ENCODE measurements at regions not wholly inside any gene's neighbourhood (a gene's known extent, or its start where the extent isn't known, plus 50 kb on each side); places are given as distances from the start of the nearest gene placed in this dataset.
A peak's percentile ranks its signal among the peaks of the same experiment; 100 is the strongest.

GRCh38 chr2:753123-753522, 75.9 kb upstream of the TMEM18 start:
- no peak for DNase-seq

GRCh38 chr2:751474-751873, 74.3 kb upstream of the TMEM18 start:
- no peak for DNase-seq

DNA sequence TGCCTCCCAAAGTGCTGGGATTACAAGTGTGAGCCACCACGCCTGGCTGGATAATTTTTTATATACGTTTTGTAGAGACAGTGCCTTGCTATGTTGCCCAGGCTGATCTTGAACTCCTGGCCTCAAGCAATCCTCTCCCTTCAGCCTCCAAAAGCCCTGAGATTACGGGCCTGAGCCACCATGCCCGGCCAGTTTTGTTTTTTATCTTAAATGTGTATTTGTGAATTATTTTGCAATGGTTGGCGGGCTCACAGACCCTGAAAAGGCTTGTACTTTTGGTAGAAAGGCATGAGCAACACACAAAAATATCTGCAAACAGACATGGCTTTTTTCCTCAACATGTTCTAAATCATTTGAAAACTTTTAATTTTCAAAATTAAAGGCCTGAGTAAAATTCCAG, 73.4 kb upstream of the TMEM18 start:
- DNase-seq = no peak

DNA sequence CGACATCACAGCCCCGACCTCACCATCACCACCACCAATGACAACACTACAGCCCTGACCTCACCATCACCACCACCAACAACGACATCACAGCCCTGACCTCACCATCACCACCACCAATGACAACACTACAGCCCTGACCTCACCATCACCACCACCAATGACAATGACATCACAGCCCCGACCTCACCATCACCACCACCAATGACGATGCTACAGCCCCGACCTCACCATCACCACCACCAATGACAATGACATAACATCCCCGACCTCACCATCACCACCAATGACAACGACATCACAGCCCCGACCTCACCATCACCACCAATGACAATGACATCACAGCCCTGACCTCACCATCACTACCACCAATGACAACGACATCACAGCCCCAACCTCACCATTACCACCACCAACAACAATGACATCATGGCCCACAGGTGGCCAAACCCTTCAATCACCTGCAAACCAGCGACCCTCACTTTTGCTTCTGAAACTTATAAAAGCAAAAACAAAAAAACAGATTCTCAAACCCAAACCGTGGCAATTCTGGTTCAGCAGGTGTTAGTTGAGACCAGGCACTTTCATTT, 70.7 kb upstream of the TMEM18 start:
- DNase-seq = no peak

DNA sequence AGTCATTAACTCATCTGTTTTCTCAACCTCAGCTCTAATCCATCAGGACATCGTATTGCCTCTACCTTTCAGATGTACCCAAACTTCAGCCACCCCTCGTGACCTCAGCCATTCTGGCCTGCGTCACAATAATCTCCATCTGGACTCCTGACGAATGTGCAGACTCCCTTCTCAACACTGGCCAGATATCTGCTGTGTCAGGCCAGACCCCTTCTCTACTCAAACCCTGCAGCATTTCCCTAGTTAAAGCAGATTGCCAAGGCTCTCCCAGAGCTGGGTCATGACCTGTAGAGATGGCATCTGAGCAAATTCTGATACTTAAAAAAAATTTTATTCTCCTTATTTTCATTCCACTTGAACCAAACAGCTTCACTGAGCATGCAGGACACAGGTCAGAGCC, 69.5 kb upstream of the TMEM18 start:
- no peak for DNase-seq

GRCh38 chr2:744088-744487, 66.9 kb upstream of the TMEM18 start:
- DNase-seq = no peak

- DNase-seq = no peak
These were observed 65.0 kb upstream of the TMEM18 start for GRCh38 chr2:742221-742620.

GRCh38 chr2:741195-741496, 63.9 kb upstream of the TMEM18 start:
- no peak for DNase-seq

- DNase-seq = peak; percentile 99
These were observed 63.4 kb upstream of the TMEM18 start for GRCh38 chr2:740322-741194.

DNA sequence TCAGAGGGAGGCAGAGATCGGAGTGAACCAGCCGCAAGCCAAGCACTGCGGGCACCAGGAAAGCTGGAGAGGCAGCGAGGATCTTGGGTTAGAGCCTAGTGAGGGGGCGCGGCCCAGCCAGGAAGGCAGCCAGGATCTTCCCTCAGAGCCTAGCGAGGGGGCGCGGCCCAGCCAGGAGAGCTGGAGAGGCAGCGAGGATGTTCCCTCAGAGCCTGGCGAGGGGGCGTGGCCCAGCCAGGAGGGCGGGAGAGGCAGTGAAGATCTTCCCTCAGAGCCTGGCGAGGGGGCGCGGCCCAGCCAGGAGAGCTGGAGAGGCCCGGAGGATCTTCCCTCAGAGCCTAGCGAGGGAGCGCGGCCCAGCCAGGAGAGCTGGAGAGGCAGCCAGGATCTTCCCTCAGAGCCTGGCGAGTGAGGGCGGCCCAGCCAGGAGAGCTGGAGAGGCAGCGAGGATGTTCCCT, 62.7 kb upstream of the TMEM18 start:
- peak; percentile 95 for DNase-seq

GRCh38 chr2:736939-737338, 59.7 kb upstream of the TMEM18 start:
- no peak for DNase-seq

- DNase-seq = no peak
These were observed 58.5 kb upstream of the TMEM18 start for GRCh38 chr2:735670-736218.

GRCh38 chr2:734496-734895, 57.3 kb upstream of the TMEM18 start:
- DNase-seq = no peak

DNA sequence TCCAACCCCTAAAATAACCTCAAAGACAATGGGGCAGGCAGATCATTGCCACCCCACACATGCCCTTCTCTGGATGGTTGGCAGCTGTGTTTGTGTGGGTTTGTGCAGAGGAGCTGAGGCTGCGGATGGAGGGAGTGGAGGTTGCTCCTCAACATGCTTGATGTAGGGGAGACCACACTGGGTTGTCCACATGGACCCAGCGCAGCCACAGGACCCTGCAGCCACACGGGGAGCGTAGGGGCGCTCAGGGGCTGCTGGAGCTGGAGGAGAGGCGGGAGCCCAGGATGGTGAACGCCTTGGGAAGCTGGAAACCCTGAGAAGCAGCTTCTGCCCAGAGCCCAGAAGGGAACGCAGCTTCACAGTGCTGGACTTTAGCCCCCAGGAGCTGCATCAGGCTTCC, 56.3 kb upstream of the TMEM18 start:
- DNase-seq = no peak

DNA sequence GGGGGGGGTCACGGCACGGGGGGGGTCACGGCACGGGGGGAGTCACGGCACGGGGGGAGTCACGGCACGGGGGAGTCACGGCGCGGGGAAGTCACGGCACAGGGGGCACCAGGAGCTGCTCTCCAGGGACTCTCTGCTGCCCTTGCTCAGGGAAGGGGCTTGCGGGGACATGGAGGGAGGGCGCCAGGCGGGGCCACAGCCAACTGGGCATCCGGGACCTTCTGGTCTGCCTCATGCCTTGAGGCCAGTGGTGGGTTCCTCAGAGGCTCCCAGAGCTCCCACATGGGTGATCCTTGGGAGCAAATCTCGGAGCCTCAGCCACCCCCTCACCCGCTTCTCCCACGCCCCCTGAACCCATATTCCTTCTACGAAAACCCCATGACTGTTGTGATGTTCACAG, 55.8 kb upstream of the TMEM18 start:
- DNase-seq = no peak

GRCh38 chr2:731711-732110, 54.5 kb upstream of the TMEM18 start:
- DNase-seq = no peak

DNA sequence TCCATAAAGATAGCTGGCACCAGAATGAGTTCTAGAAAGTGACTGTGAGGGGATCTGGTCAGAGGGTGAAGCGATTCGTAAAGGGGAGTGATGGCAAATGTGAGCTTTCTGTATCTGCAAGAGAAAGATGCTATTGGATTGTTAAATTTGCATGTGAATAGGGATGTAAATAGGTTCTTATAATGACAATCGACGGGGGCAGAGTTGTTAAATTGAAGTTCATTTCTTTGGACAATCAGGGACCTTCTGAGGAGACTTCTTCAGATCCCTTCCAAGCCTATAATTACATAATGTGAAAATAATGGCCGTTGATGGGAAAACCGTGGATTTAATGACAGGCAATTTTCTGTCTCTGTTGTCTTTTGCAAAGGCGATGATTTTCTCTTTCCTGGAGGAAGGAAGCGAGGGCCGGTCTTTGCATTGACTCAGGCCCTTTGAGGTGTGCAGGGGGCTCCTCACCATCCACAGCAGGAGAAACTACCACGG, 52.2 kb upstream of the TMEM18 start:
- no peak for DNase-seq

GRCh38 chr2:728165-728564, 51.0 kb upstream of the TMEM18 start:
- no peak for DNase-seq

DNA sequence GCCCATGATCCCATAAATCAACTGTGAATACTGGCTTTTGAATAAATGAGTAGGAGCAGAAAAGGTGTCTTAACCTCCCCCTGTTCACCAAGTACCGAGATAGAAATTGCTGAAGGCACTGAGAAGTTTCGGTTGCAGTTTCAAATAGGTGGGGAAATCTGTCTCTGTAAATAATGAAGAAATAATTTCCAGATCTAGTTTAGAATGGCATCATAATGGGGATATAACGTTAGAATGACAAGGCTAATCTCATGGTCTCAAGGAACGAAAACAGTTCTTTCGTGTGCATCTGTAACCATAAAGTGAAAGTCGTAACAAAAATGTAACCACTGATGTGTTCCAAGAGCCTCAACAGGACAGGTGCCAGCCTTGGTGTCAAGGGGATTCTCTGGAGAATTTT, 49.9 kb upstream of the TMEM18 start:
- DNase-seq = no peak
